GM23248 (cell line): ENCODE measurements at regions not wholly inside any gene's neighbourhood (a gene's known extent, or its start where the extent isn't known, plus 50 kb on each side); places are given as distances from the start of the nearest gene placed in this dataset.

Experiments used
- EZH2 ChIP-seq: fragments of 200-600 bp; sonication (generic); IDR thresholded peaks from 2 replicates; pipeline ENCODE4 v1.6.1; 2018; ENCODE audit warnings: antibody characterized with exemption, mild to moderate bottlenecking; ENCODE audit not compliant: insufficient read depth, poor library complexity, severe bottlenecking
- EZH2phosphoT487 ChIP-seq: fragments of 200-600 bp; sonication (generic); IDR thresholded peaks from 2 replicates; pipeline ENCODE4 v1.6.1; 2018; ENCODE audit warnings: antibody characterized with exemption, moderate library complexity, mild to moderate bottlenecking, low read depth; ENCODE audit not compliant: insufficient read depth

DNA sequence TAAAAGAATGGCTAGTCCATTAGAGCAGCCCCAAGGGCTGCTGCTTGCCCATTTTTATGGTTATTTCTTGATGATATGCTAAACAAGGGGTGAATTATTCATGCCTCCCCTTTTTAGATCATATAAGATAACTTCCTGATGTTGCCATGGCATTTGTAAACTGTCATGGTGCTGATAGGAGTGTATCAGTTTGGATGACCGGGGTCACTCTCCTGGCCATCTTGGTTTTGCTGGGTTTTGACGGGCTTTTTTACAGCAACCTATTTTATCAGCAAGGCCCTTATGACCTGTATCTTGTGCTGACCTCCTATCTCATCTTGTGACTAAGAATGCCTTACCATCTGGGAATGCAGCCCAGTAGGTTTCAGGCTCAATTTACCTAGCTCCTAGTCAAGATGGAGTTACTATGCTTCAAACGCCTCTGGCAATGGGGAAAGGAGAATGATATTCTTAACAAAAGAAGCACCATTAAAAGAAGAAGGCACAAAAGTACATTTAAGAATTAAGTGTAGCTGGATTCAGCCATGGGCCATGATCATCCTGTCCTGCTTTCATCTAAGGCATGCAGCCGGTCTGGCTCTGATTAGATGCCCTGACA, 1156.0 kb downstream of the PCDH9 start:
- TF ChIP-seq EZH2phosphoT487: no peak
- TF ChIP-seq EZH2: no peak
